Thoracic aorta (tissue), 2 donors: ENCODE measurements at regions not wholly inside any gene's neighbourhood (a gene's known extent, or its start where the extent isn't known, plus 50 kb on each side); places are given as distances from the start of the nearest gene placed in this dataset.

ENCODE experiments used
- ATAC-seq: fragments of 150-250 bp; one replicate; pipeline ENCODE4 v1.8.0; 2017; ENCODE audit warnings: low read depth; ENCODE audit not compliant: insufficient number of reproducible peaks, low FRiP score
- DNase-seq: peaks from one replicate; pipeline ENCODE4 v3.0.0-alpha.2; 2020; ENCODE audit warnings: low spot score
- H3K27ac ChIP-seq, 2 donors: fragments of 200-600 bp; sonication (generic); 1 replicate in 1 of 2; 2 replicates in 1 of 2; pipeline ENCODE4 v1.5.1; 2016; ENCODE audit warnings: mild to moderate bottlenecking in 2 of 2, moderate library complexity in 2 of 2
- H3K27me3 ChIP-seq: fragments of 200-600 bp; sonication (generic); replicated peaks from 2 replicates; pipeline ENCODE4 v1.6.0; 2016; ENCODE audit warnings: mild to moderate bottlenecking; ENCODE audit not compliant: insufficient read depth
- H3K36me3 ChIP-seq: fragments of 200-600 bp; sonication (generic); one replicate; pipeline ENCODE4 v1.5.1; 2016
- H3K4me1 ChIP-seq, 2 donors: fragments of 200-600 bp; sonication (generic); 1 replicate in 1 of 2; 2 replicates in 1 of 2; pipeline versions ENCODE4 v1.5.1 to v1.6.0; 2016; ENCODE audit warnings: low read depth in 2 of 2, mild to moderate bottlenecking in 1 of 2; ENCODE audit not compliant: control insufficient read depth in 1 of 2
- H3K4me3 ChIP-seq: fragments of 200-600 bp; sonication (generic); 2 replicates; pipeline ENCODE4 v1.5.1; 2016; ENCODE audit warnings: mild to moderate bottlenecking
- H3K9me3 ChIP-seq: fragments of 200-600 bp; sonication (generic); 2 replicates; pipeline ENCODE4 v1.5.1; 2016
- CTCF ChIP-seq: fragments of 200-600 bp; sonication (generic); IDR thresholded peaks from one replicate; pipeline ENCODE4 v1.5.1; 2019; ENCODE audit warnings: antibody characterized with exemption

GRCh38 chr1:163970699-163971098 lies 588.3 kb upstream of the PBX1 start:
- H3K4me3 ChIP-seq: no peak overlapping the region
- no peaks in the 10 kb centered on the region for H3K4me1 ChIP-seq
- ATAC-seq (no peak), DNase-seq (no peak)
- H3K9me3 ChIP-seq: no peaks in the 10 kb centered on the region
- H3K27ac ChIP-seq: no peak overlapping the region
- no peaks in the 10 kb centered on the region for H3K36me3 ChIP-seq
- H3K27me3 ChIP-seq: no peaks in the 10 kb centered on the region
- TF ChIP-seq CTCF: no peak

- H3K27ac ChIP-seq: no peak overlapping the region
These were observed 585.4 kb upstream of the PBX1 start for GRCh38 chr1:163973586-163973985.

DNA sequence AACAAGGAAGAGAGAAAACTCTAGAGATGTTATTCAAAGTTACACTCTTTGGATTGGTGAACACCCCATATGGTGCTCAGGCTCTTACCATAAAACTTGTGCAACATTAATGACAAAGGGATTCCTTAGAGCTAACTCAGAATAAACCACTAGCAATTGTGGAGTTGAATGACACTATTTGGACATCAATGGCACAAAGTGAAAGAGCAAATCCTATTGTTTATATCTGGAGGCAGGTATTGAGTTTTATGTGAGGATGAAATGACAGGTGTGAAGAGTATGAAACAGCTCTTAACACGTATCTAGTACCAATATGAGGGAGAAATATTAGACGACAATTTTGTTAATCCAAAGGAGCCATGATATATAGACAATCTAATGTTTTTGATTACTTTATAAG lies 584.9 kb upstream of the PBX1 start:
- TF ChIP-seq CTCF: no peak

More at GRCh38 chr1:163973586-163973985, 585.4 kb upstream of the PBX1 start:
- Histone ChIP-seq H3K4me3 (no peak overlapping the region), H3K27me3 (no peaks in the 10 kb centered on the region), H3K36me3 (no peaks in the 10 kb centered on the region), H3K4me1 (no peaks in the 10 kb centered on the region), H3K9me3 (no peaks in the 10 kb centered on the region)
- ATAC-seq (no peak), DNase-seq (no peak)
- no peak for TF ChIP-seq CTCF

DNA sequence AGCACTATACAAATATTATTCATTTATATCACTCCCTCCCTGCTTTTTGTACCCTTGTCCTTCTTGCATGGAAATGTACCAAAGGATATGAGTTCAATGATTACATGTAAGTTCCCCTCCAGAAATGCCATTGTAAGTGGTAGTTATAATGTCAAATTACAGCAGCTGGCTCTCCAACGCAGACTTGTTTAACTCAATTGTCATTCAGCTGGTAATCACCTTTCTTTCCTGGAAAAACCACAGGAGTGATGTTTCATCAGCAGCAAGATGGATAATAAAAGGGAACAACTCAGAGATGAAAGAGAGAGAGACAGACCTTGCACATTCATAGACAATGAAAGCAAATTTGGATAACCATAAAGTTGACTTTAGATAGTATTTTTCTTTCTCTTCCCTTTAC lies 578.6 kb upstream of the PBX1 start:
- H3K27me3 ChIP-seq: no peaks in the 10 kb centered on the region
- no peak for TF ChIP-seq CTCF
- H3K9me3 ChIP-seq: no peaks in the 10 kb centered on the region
- no peak overlapping the region for H3K4me3 ChIP-seq
- DNase-seq: no peak
- H3K4me1 ChIP-seq: no peaks in the 10 kb centered on the region
- H3K27ac ChIP-seq: no peak overlapping the region
- no peaks in the 10 kb centered on the region for H3K36me3 ChIP-seq
- ATAC-seq: no peak

More for the DNA sequence above, 584.9 kb upstream of the PBX1 start:
- no peak for DNase-seq
- ATAC-seq: no peak
- H3K4me3 ChIP-seq: no peak overlapping the region
- H3K36me3 ChIP-seq: no peaks in the 10 kb centered on the region
- H3K4me1 ChIP-seq: no peaks in the 10 kb centered on the region
- no peaks in the 10 kb centered on the region for H3K9me3 ChIP-seq
- H3K27me3 ChIP-seq: no peaks in the 10 kb centered on the region
- H3K27ac ChIP-seq: no peak overlapping the region

DNA sequence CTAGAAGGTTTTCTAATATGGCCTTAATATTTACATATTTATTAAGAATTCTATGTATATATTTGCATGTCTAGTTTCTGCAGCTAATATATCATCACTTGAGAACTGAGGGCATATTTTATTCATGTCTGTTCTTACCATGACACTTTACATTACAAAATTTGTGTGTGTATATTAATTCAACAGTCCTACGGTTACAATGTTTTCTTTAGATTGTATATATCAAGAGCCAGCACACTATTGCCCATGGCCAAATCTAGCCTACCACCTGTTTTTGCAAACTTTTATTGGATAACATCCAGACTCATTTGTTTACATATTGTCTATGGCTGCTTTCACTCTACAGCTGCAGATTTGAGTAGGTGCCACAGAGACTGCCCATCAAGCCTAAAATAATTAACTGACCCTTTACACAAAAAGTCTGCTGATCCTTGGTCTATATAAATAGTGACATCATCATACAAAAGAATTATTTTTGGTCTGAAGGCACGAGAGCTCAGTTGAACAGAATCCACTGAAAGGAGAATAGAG lies 577.4 kb upstream of the PBX1 start:
- Histone ChIP-seq H3K4me3 (no peak overlapping the region), H3K27ac (no peak overlapping the region), H3K27me3 (no peaks in the 10 kb centered on the region), H3K4me1 (no peaks in the 10 kb centered on the region), H3K36me3 (no peaks in the 10 kb centered on the region), H3K9me3 (no peaks in the 10 kb centered on the region)
- TF ChIP-seq CTCF: no peak
- ATAC-seq (no peak), DNase-seq (no peak)
